Lower leg skin (tissue), 3 donors: ENCODE measurements at regions not wholly inside any gene's neighbourhood (a gene's known extent, or its start where the extent isn't known, plus 50 kb on each side); places are given as distances from the start of the nearest gene placed in this dataset.

Experiments
- CTCF ChIP-seq, 3 donors: fragments of 450-650 bp; IDR thresholded peaks; one replicate each; pipeline ENCODE4 v1.5.1; 2016; ENCODE audit warnings: antibody characterized with exemption in 3 of 3, mild to moderate bottlenecking in 3 of 3, moderate library complexity in 2 of 3
- POLR2A ChIP-seq, 2 donors: fragments of 450-650 bp; IDR thresholded peaks; one replicate each; pipeline ENCODE4 v1.6.1; 2016 to 2017; ENCODE audit warnings: antibody characterized with exemption in 2 of 2, mild to moderate bottlenecking in 1 of 2, moderate library complexity in 1 of 2

GRCh38 chr2:175241691-175242090 lies 60.2 kb upstream of the ATP5MC3 start:
- TF ChIP-seq CTCF (IDR thresholded peaks at IDR 0.05) (no peak), POLR2A (IDR thresholded peaks at IDR 0.05) (no peak)
